ENCODE measurements at regions not wholly inside any gene's neighbourhood (a gene's known extent, or its start where the extent isn't known, plus 50 kb on each side); places are given as distances from the start of the nearest gene placed in this dataset.

GRCh38 chr6:133701633-133702331 lies 187.1 kb upstream of the TCF21 start:
- peak overlapping the region; percentile 6 to 84; a peak in 3 of 4 replicates for H4K8ac ChIP-seq (ENCODE audit: low read depth in 2 of 2, low read length in 2 of 2)
- H3K4me1 ChIP-seq (ENCODE audit: control insufficient read depth, insufficient read depth, low read length): peaks cover 13% of the 10 kb centered on the region
- H3K9me3 ChIP-seq (ENCODE audit: control insufficient read depth, insufficient read depth, low read length): no peaks in the 10 kb centered on the region
- peak; percentile 48 for DNase-seq
- no peak for ATAC-seq (ENCODE audit: low read depth)
- peak overlapping the region; percentile 91 for H3K14ac ChIP-seq (replicated peaks; ENCODE audit: low read depth, low read length)
- peak overlapping the region; percentile 48; the same call in 2 of the 3 replicates for H2BK15ac ChIP-seq (ENCODE audit: low read depth, low read length)
- WGBS, 2 experiments (ENCODE audit: extremely low coverage in 2 of 2, insufficient read length in 1 of 2): 42% methylated on average over 2 of the region's 9 CpGs; no CpG with 5 or more reads in 1 of the 2 experiments
- H3K56ac ChIP-seq (ENCODE audit: extremely low read depth, insufficient read depth, low read length): no peak overlapping the region; the same call in 1 of the 2 replicates
- POLR2A ChIA-PET (ENCODE audit: unreplicated experiment): no interaction called here
- H2AK5ac ChIP-seq (ENCODE audit: low read depth, low read length): peak overlapping the region; percentile 84
- TF ChIP-seq NFE2L2 (IDR thresholded peaks at IDR 0.05; ENCODE audit: low read depth, low read length): no peak
- no peak overlapping the region for H3K4me3 ChIP-seq (ENCODE audit: insufficient read depth, low read depth, low read length)
- H2BK20ac ChIP-seq (ENCODE audit: low read depth, low read length): peak overlapping the region; percentile 83
- peak overlapping the region; percentile 61 for H3K23ac ChIP-seq (ENCODE audit: low read depth, low read length)
- H3K4me2 ChIP-seq (ENCODE audit: low read depth, low read length): no peak overlapping the region
- H4K5ac ChIP-seq (ENCODE audit: low read depth, low read length): peak overlapping the region; percentile 41; the same call in 1 of the 2 replicates
- H4K20me1 ChIP-seq (ENCODE audit: insufficient read depth, low read length): no peaks in the 10 kb centered on the region
- in situ Hi-C loops (cut with MboI; ENCODE audit: low sequenced_read_pairs): no loop called here
- dilution Hi-C loops (cut with HindIII; ENCODE audit: low sequenced_read_pairs, unreplicated experiment): no loop called here
- H3K27ac ChIP-seq (ENCODE audit: insufficient read depth, low read length): peak overlapping the region; percentile 25
- H2BK120ac ChIP-seq (ENCODE audit: low read depth, low read length): peak overlapping the region; percentile 71
- H3K9me1 ChIP-seq (ENCODE audit: insufficient read depth, low read length): peaks cover 15% of the 10 kb centered on the region
- H2AK9ac ChIP-seq (replicated peaks; ENCODE audit: low read depth, low read length, poor library complexity): no peak overlapping the region
- intact Hi-C loops (cut with micrococcal nuclease): no loop called here
- no peak overlapping the region for H3K9ac ChIP-seq (ENCODE audit: low read depth, low read length)
- H2AFZ ChIP-seq (replicated peaks; ENCODE audit: low read length, poor library complexity): peak overlapping the region; percentile 72
- peak overlapping the region; percentile 79 for H3K4ac ChIP-seq (ENCODE audit: low read depth, low read length)
- BruUV-seq (replicated peaks): no TSS peak
- CTCF ChIA-PET: interaction anchor here (0.9 kb wide), 1 partner anchor 9 kb away, joined by 3 read pairs; no protein-coding TSS in a partner anchor
- no peaks in the 10 kb centered on the region for H3K27me3 ChIP-seq (ENCODE audit: control insufficient read depth, insufficient read depth, low read length)
- peak overlapping the region; percentile 18 for H4K91ac ChIP-seq (ENCODE audit: insufficient read depth, low read depth, low read length)
- peaks cover 0 to 5% of the 10 kb centered on the region in 2 experiments; a peak in 1 of 4 replicates for H3K79me1 ChIP-seq (ENCODE audit: low read depth in 1 of 2, low read length in 2 of 2)
- peak overlapping the region; percentile 73 for H2BK5ac ChIP-seq (ENCODE audit: low read depth, low read length, poor library complexity, severe bottlenecking)
- H3K18ac ChIP-seq (ENCODE audit: low read depth, low read length): peak overlapping the region; percentile 48; the same call in 1 of the 2 replicates
- H3K36me3 ChIP-seq (ENCODE audit: control insufficient read depth, insufficient read depth, low read length): no peaks in the 10 kb centered on the region

All from IMR-90 (cell line).